ENCODE measurements at regions not wholly inside any gene's neighbourhood (a gene's known extent, or its start where the extent isn't known, plus 50 kb on each side); places are given as distances from the start of the nearest gene placed in this dataset.
A peak's percentile ranks its signal among the peaks of the same experiment; 100 is the strongest.
"Not testable (repeated sequence)": the region's sequence is repeated elsewhere in the genome, so short reads cannot be mapped to it uniquely, and the experiment has no call there.

DNA sequence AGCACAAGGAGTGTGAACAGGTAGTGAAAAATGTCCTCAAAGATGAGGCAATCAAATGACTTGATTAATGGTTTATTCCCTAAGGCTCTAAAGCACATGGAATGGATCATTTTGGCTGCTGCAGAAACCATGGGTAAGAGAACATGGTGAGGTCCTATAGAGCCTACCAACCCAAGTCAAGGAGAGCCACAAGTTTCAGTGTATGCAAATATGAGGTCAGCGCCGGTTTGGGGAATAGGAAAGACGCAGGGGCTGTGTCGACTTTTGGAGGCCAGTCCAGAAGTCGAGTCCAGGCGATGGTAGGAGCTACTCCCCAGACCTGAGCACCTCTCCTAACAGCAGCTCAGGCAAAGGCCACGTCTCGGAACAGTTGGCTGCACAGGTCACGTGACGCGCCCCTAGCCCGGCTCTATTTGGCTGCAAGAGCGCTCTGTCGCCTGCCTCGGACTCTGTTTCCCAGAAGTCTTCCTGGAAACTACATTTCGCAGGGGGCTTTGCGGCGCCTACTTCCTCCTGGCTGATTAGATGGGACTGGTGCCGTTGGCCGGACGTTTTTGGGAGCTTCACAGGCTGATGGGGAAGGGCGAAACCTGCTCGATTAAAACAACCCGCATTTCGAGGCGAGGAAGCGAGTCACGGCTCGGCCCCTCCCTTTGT is 74.4 kb upstream of the CHD6 start:
- peak overlapping the region; percentile 59 to 88 (median 62) for H3K4me3 ChIP-seq
- H3K36me3 ChIP-seq, result no peaks in the 10 kb centered on the region
- H3K4me1 ChIP-seq, result peaks cover 0 to 16% (median 5%) of the 10 kb centered on the region in 4 donors
- DNase-seq (ENCODE audit: low spot score in 2 of 2), result peak; percentile 62 to 70
- no peaks in the 10 kb centered on the region for H3K27me3 ChIP-seq
- peak overlapping the region; percentile 32 to 96 (median 90) for H3K27ac ChIP-seq
- WGBS, 2 donors, result 5 to 6% methylated on average over 20 to 27 of the region's 29 CpGs
- TF ChIP-seq, protein P1, sequence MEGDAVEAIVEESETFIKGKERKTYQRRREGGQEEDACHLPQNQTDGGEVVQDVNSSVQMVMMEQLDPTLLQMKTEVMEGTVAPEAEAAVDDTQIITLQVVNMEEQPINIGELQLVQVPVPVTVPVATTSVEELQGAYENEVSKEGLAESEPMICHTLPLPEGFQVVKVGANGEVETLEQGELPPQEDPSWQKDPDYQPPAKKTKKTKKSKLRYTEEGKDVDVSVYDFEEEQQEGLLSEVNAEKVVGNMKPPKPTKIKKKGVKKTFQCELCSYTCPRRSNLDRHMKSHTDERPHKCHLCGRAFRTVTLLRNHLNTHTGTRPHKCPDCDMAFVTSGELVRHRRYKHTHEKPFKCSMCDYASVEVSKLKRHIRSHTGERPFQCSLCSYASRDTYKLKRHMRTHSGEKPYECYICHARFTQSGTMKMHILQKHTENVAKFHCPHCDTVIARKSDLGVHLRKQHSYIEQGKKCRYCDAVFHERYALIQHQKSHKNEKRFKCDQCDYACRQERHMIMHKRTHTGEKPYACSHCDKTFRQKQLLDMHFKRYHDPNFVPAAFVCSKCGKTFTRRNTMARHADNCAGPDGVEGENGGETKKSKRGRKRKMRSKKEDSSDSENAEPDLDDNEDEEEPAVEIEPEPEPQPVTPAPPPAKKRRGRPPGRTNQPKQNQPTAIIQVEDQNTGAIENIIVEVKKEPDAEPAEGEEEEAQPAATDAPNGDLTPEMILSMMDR (IDR thresholded peaks at IDR 0.05), result no peak
- peak in 1 of 2 donors; percentile 15 for TF ChIP-seq POLR2A (IDR thresholded peaks at IDR 0.05)
- TF ChIP-seq EP300 (IDR thresholded peaks at IDR 0.05), result no peak
- no peaks in the 10 kb centered on the region for H3K9me3 ChIP-seq

DNA sequence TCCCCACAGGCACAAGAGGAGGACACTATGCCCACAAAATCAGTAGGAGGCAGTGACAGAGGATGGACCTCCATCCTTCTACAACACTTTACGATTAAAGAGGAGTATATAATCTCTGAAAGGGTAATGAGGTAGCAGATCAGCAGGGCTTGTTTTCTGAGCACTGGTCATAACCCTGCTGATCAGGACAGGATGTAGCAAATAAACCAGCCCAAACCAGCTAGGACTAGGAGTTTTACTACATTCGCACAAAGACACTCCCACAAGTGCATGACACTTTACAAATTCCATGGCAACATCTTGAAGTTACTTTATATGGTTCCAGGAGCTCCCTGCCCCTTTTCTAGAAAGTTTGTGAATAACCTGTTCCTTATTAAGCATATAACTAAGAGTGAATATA is 73.3 kb upstream of the CHD6 start:
- TF ChIP-seq EP300 (IDR thresholded peaks at IDR 0.05), result no peak
- no peak for DNase-seq (ENCODE audit: low spot score in 2 of 2)
- no peak overlapping the region for H3K4me3 ChIP-seq
- no peaks in the 10 kb centered on the region for H3K36me3 ChIP-seq
- H3K27me3 ChIP-seq, result no peaks in the 10 kb centered on the region
- WGBS, 2 donors, result 89 to 92% methylated on average over 2 of the region's 2 CpGs
- no peaks in the 10 kb centered on the region for H3K9me3 ChIP-seq
- H3K4me1 ChIP-seq, result peaks cover 0 to 16% (median 5%) of the 10 kb centered on the region in 4 donors
- no peak overlapping the region for H3K27ac ChIP-seq

DNA sequence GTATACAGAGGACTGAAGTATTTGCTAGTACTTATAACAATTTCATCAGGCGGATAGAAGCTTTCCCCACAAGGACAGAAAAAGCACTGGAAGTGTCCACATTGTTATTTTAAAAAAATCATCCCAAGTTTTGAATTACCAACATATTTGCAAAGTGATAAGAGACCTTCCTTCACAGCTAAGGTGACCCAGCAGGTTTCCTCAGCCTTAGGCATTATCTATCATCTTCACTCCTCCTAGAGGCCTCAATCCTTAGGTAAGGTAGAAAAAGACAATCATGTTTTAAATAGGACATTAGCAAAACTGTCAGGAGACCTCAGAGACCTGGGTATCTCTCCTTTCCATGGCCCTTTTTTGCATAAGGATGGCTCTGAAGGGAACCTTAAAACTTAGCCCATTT is 72.5 kb upstream of the CHD6 start:
- Histone ChIP-seq H3K27me3 (no peaks in the 10 kb centered on the region), H3K4me3 (no peak overlapping the region), H3K36me3 (no peaks in the 10 kb centered on the region), H3K4me1 (peaks cover 0 to 16% (median 5%) of the 10 kb centered on the region in 4 donors), H3K9me3 (no peaks in the 10 kb centered on the region), H3K27ac (no peak overlapping the region)
- 94 to 95% methylated on average over 1 of the region's 1 CpG for WGBS, 2 donors
- no peak for DNase-seq (ENCODE audit: low spot score in 2 of 2)
- TF ChIP-seq POLR2A (IDR thresholded peaks at IDR 0.05) (no peak), EP300 (IDR thresholded peaks at IDR 0.05) (no peak)
- TF ChIP-seq, protein P1 (IDR thresholded peaks at IDR 0.05), result no peak

DNA sequence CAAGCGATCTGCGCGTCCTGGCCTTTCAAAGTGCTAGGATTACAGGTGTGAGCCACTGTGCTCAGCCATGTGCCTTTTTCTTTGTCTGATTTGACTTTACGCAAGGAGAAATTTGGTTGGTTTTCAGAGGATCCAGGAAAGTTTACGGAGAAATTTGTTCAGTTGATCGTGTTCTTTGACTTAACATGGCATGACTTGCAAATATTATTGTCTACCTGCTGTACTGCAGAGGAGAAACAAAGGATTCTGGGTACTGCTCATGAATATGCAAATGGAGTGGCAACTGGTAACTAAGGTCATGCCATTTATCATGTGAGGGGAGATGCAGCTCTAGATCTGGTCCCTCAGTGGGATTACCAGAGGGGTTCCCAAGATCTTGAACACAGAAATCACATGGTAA is 68.8 kb upstream of the CHD6 start:
- TF ChIP-seq POLR2A (IDR thresholded peaks at IDR 0.05), result no peak
- TF ChIP-seq EP300 (IDR thresholded peaks at IDR 0.05), result no peak
- TF ChIP-seq, protein P1 (IDR thresholded peaks at IDR 0.05), result no peak
- Histone ChIP-seq H3K27me3 (no peaks in the 10 kb centered on the region), H3K27ac (no peak overlapping the region), H3K4me3 (no peak overlapping the region), H3K4me1 (no peaks in the 10 kb centered on the region), H3K36me3 (no peaks in the 10 kb centered on the region), H3K9me3 (no peaks in the 10 kb centered on the region)
- DNase-seq (ENCODE audit: low spot score in 2 of 2), result no peak
- WGBS, 2 donors, result 96 to 97% methylated on average over 6 of the region's 6 CpGs

DNA sequence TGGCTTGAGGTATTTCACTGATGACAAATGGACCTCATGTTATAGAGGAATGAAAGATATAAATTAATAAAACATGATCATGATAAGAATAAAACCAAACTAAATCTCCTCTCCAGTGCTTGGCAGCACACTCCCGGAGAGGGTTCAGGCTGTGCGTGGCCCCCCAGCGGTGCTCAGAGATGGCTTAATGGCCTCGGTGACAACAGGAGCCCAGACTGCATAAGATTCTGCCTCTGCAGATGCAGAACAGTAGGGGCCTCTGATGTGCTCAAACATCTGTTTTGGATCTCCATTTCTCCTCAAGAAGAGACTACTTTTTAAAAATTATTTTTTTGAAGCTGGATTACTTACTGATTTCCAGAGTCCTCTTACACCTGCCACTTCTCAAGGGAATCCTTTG is 67.0 kb upstream of the CHD6 start:
- H3K4me3 ChIP-seq; H3K36me3 ChIP-seq; H3K4me1 ChIP-seq; DNase-seq (ENCODE audit: low spot score in 2 of 2); H3K27me3 ChIP-seq; H3K9me3 ChIP-seq; H3K27ac ChIP-seq: not testable (repeated sequence)
- 57 to 63% methylated on average over 4 of the region's 4 CpGs for WGBS, 2 donors

DNA sequence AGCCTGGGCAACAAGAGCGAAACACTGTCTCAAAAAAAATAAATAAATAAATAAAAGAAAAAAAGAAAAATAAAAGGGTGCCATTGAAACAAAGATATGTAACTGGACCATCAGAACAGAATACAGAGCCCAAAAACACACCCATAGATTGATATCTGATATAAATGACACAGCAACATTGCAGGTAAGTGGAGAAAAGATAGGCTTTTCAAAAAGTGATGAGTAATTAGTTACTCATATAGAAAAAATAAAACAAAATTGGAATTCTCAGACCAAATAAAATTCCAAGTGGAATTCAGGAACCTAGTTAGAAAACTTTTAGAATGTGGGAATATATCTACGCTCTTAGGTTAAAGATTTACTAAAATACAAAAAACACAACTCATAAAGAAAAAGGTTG is 60.6 kb upstream of the CHD6 start:
- DNase-seq (ENCODE audit: low spot score in 2 of 2), result no peak
- no peaks in the 10 kb centered on the region for H3K4me1 ChIP-seq
- no peaks in the 10 kb centered on the region for H3K36me3 ChIP-seq
- no peaks in the 10 kb centered on the region for H3K9me3 ChIP-seq
- H3K27me3 ChIP-seq, result no peaks in the 10 kb centered on the region
- WGBS, 2 donors, result 93 to 95% methylated on average over 2 of the region's 2 CpGs
- no peak overlapping the region for H3K4me3 ChIP-seq
- no peak for TF ChIP-seq POLR2A (IDR thresholded peaks at IDR 0.05)
- TF ChIP-seq EP300 (IDR thresholded peaks at IDR 0.05), result no peak
- TF ChIP-seq, protein P1 (IDR thresholded peaks at IDR 0.05), result no peak
- no peak overlapping the region for H3K27ac ChIP-seq
